GM23338 (cell line): ENCODE measurements at regions not wholly inside any gene's neighbourhood (a gene's known extent, or its start where the extent isn't known, plus 50 kb on each side); places are given as distances from the start of the nearest gene placed in this dataset.

Experiments used
- CREB1 ChIP-seq: fragments of 250-450 bp; sonication (Bioruptor Pico); IDR thresholded peaks from 2 replicates; pipeline ENCODE4 v1.5.0; 2020; ENCODE audit warnings: low read depth, mild to moderate bottlenecking, moderate library complexity
- EZH2 ChIP-seq: fragments of 200-600 bp; sonication (generic); IDR thresholded peaks from one replicate; pipeline ENCODE4 v1.8.0; 2017; ENCODE audit warnings: antibody characterized with exemption, mild to moderate bottlenecking, low read depth; ENCODE audit not compliant: unreplicated experiment
- EZH2phosphoT487 ChIP-seq: fragments of 200-600 bp; sonication (generic); IDR thresholded peaks from one replicate; pipeline ENCODE4 v1.8.1; 2018; ENCODE audit warnings: antibody characterized with exemption; ENCODE audit not compliant: unreplicated experiment
- JUNB ChIP-seq: IDR thresholded peaks from one replicate; pipeline ENCODE4 v1.6.1; 2016; ENCODE audit warnings: antibody characterized with exemption; ENCODE audit not compliant: unreplicated experiment
- POLR2AphosphoS5 ChIP-seq: IDR thresholded peaks from 2 replicates; pipeline ENCODE4 v1.6.1; 2016; ENCODE audit warnings: antibody characterized with exemption, low read depth
- ZNF114 ChIP-seq: fragments of 250-450 bp; sonication (Bioruptor Pico); IDR thresholded peaks from 2 replicates; pipeline ENCODE4 v1.5.0; 2020; ENCODE audit warnings: mild to moderate bottlenecking, moderate library complexity
- TF ChIP-seq, protein P1 (sequence below), 2 experiments: fragments of 200-600 bp in 1 of 2; sonication (generic) in 1 of 2; conservative IDR thresholded peaks; 2 replicates each; pipeline versions ENCODE4 v1.5.1 to v1.6.1; 2016 to 2017; ENCODE audit warnings: antibody characterized with exemption in 2 of 2, low read depth in 2 of 2, mild to moderate bottlenecking in 2 of 2, moderate library complexity in 1 of 2

GRCh38 chr12:46965137-46965536 lies 114.3 kb upstream of the PCED1B start:
- TF ChIP-seq, protein P1, sequence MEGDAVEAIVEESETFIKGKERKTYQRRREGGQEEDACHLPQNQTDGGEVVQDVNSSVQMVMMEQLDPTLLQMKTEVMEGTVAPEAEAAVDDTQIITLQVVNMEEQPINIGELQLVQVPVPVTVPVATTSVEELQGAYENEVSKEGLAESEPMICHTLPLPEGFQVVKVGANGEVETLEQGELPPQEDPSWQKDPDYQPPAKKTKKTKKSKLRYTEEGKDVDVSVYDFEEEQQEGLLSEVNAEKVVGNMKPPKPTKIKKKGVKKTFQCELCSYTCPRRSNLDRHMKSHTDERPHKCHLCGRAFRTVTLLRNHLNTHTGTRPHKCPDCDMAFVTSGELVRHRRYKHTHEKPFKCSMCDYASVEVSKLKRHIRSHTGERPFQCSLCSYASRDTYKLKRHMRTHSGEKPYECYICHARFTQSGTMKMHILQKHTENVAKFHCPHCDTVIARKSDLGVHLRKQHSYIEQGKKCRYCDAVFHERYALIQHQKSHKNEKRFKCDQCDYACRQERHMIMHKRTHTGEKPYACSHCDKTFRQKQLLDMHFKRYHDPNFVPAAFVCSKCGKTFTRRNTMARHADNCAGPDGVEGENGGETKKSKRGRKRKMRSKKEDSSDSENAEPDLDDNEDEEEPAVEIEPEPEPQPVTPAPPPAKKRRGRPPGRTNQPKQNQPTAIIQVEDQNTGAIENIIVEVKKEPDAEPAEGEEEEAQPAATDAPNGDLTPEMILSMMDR (conservative IDR thresholded peaks at IDR 0.05; ENCODE audit: low read depth in 2 of 2) = no peak
- no peak for TF ChIP-seq POLR2AphosphoS5
- no peak for TF ChIP-seq JUNB
- no peak for TF ChIP-seq EZH2
- TF ChIP-seq ZNF114 (CRISPR knock-in tag) = no peak
- TF ChIP-seq CREB1 = no peak
- TF ChIP-seq EZH2phosphoT487 = no peak
